IMR-90 (cell line): ENCODE measurements at regions not wholly inside any gene's neighbourhood (a gene's known extent, or its start where the extent isn't known, plus 50 kb on each side); places are given as distances from the start of the nearest gene placed in this dataset.

Source experiments
- ATAC-seq: fragments of 200-7000 bp; cut with Tn5 transposase; 2 replicates; pipeline ENCODE4 v1.9.1; 2020; ENCODE audit warnings: low read depth, mild to moderate bottlenecking, moderate library complexity
- BruUV-seq: library from RNA; stranded (reverse); fragments of 400-500 nt; replicated peaks from 2 replicates; lab custom pipeline; 2021; lab: Mats Ljungman, UMichigan
- CTCF ChIA-PET: fragments of 300-600 bp; formaldehyde crosslinking; extraction: SDS; loops from one replicate; lab custom pipeline; 2021; ENCODE audit warnings: antibody characterized with exemption; lab: Yijun Ruan, JAX
- POLR2A ChIA-PET: fragments of 300-600 bp; sonication (Branson Sonifier 250); formaldehyde crosslinking; loops from one replicate; lab custom pipeline; 2022; ENCODE audit warnings: antibody characterized with exemption; ENCODE audit not compliant: unreplicated experiment; lab: Charles Lee
- DNase-seq: peaks from one replicate; pipeline ENCODE4 v3.0.0; 2013
- H2AFZ ChIP-seq: replicated peaks from 2 replicates; pipeline ENCODE3; 2013; ENCODE audit warnings: low read length, mild to moderate bottlenecking; ENCODE audit not compliant: poor library complexity
- H2AK5ac ChIP-seq: 2 replicates; pipeline ENCODE4 v1.6.1; 2013; ENCODE audit warnings: low read depth, low read length, inconsistent platforms
- H2AK9ac ChIP-seq: replicated peaks from 2 replicates; pipeline ENCODE3; 2013; ENCODE audit warnings: mild to moderate bottlenecking, low read depth, low read length, moderate library complexity; ENCODE audit not compliant: poor library complexity
- H2BK120ac ChIP-seq: 2 replicates; pipeline ENCODE4 v1.6.1; 2013; ENCODE audit warnings: low read depth, low read length, inconsistent platforms
- H2BK15ac ChIP-seq: 3 replicates; pipeline ENCODE4 v1.6.1; 2013; ENCODE audit warnings: low read depth, low read length, inconsistent platforms
- H2BK20ac ChIP-seq: 2 replicates; pipeline ENCODE4 v1.6.1; 2013; ENCODE audit warnings: low read depth, mild to moderate bottlenecking, inconsistent platforms, low read length, moderate library complexity
- H2BK5ac ChIP-seq: 2 replicates; pipeline ENCODE4 v1.6.1; 2013; ENCODE audit warnings: mild to moderate bottlenecking, low read depth, low read length, inconsistent platforms; ENCODE audit not compliant: poor library complexity, severe bottlenecking
- H3K14ac ChIP-seq: replicated peaks from 2 replicates; pipeline ENCODE4 v1.6.1; 2013; ENCODE audit warnings: low read depth, low read length, inconsistent platforms
- H3K18ac ChIP-seq: 2 replicates; pipeline ENCODE4 v1.6.1; 2013; ENCODE audit warnings: low read depth, low read length, control low read depth
- H3K23ac ChIP-seq: 2 replicates; pipeline ENCODE4 v1.6.1; 2013; ENCODE audit warnings: low read depth, low read length, inconsistent platforms
- H3K27ac ChIP-seq: 2 replicates; pipeline ENCODE4 v1.5.1; 2013; ENCODE audit warnings: mild to moderate bottlenecking, control low read depth, low read length; ENCODE audit not compliant: insufficient read depth
- H3K27me3 ChIP-seq: 2 replicates; pipeline ENCODE4 v1.6.1; 2013; ENCODE audit warnings: low read length; ENCODE audit not compliant: control insufficient read depth, insufficient read depth
- H3K36me3 ChIP-seq: 2 replicates; pipeline ENCODE4 v1.6.1; 2013; ENCODE audit warnings: low read length, mixed read lengths; ENCODE audit not compliant: control insufficient read depth, insufficient read depth
- H3K4ac ChIP-seq: 2 replicates; pipeline ENCODE4 v1.6.1; 2013; ENCODE audit warnings: low read depth, low read length, inconsistent platforms
- H3K4me1 ChIP-seq: 2 replicates; pipeline ENCODE4 v1.6.1; 2013; ENCODE audit warnings: low read length, mixed read lengths; ENCODE audit not compliant: control insufficient read depth, insufficient read depth
- H3K4me2 ChIP-seq: 2 replicates; pipeline ENCODE4 v1.6.1; 2013; ENCODE audit warnings: low read depth, mild to moderate bottlenecking, control low read depth, low read length, moderate library complexity
- H3K4me3 ChIP-seq: 2 replicates; pipeline ENCODE4 v1.5.1; 2013; ENCODE audit warnings: low read depth, mild to moderate bottlenecking, control low read depth, low read length, moderate library complexity; ENCODE audit not compliant: insufficient read depth
- H3K56ac ChIP-seq: 2 replicates; pipeline ENCODE4 v1.6.1; 2013; ENCODE audit warnings: low read length, inconsistent platforms; ENCODE audit not compliant: insufficient read depth; ENCODE audit errors: extremely low read depth
- H3K79me1 ChIP-seq, 2 experiments: 2 replicates each; pipeline ENCODE4 v1.6.1; 2013; ENCODE audit warnings: low read length in 2 of 2, inconsistent platforms in 1 of 2, low read depth in 1 of 2
- H3K9ac ChIP-seq: 2 replicates; pipeline ENCODE4 v1.6.1; 2013; ENCODE audit warnings: low read depth, low read length, control low read depth
- H3K9me1 ChIP-seq: 2 replicates; pipeline ENCODE4 v1.6.1; 2013; ENCODE audit warnings: low read length, inconsistent platforms; ENCODE audit not compliant: insufficient read depth
- H3K9me3 ChIP-seq: 2 replicates; pipeline ENCODE4 v1.6.1; 2013; ENCODE audit warnings: low read length; ENCODE audit not compliant: control insufficient read depth, insufficient read depth
- H4K20me1 ChIP-seq: 2 replicates; pipeline ENCODE4 v1.6.1; 2013; ENCODE audit warnings: low read length, inconsistent platforms; ENCODE audit not compliant: insufficient read depth
- H4K5ac ChIP-seq: 2 replicates; pipeline ENCODE4 v1.6.1; 2013; ENCODE audit warnings: mild to moderate bottlenecking, low read depth, low read length, control low read depth
- H4K8ac ChIP-seq, 2 experiments: 2 replicates each; pipeline ENCODE4 v1.6.1; 2013; ENCODE audit warnings: low read depth in 2 of 2, low read length in 2 of 2, control low read depth in 1 of 2, inconsistent platforms in 1 of 2
- H4K91ac ChIP-seq: 2 replicates; pipeline ENCODE4 v1.6.1; 2013; ENCODE audit warnings: low read depth, low read length, inconsistent platforms; ENCODE audit not compliant: insufficient read depth
- CTCF ChIP-seq: conservative IDR thresholded peaks from 2 replicates; pipeline ENCODE4 v1.5.1; 2012; ENCODE audit warnings: mild to moderate bottlenecking, low read depth, low read length, improper control_type of control experiment
- FOS ChIP-seq: fragments of 150-350 bp; IDR thresholded peaks from 2 replicates; pipeline ENCODE4 v1.6.1; 2016; ENCODE audit warnings: low read depth, low read length
- RAD21 ChIP-seq: IDR thresholded peaks from 2 replicates; pipeline ENCODE4 v1.6.1; 2012; ENCODE audit warnings: low read length, improper control_type of control experiment
- SMC3 ChIP-seq: fragments of 150-350 bp; IDR thresholded peaks from 2 replicates; pipeline ENCODE4 v1.6.1; 2016; ENCODE audit warnings: low read depth, mild to moderate bottlenecking, antibody characterized with exemption, low read length, moderate library complexity
- WGBS, 2 experiments: methylation state at CpG; one replicate each; pipeline versions ENCODE4 v1.1.5 to v1.1.7; 2013; ENCODE audit warnings: missing lambda C conversion rate in 2 of 2; ENCODE audit not compliant: insufficient read length in 1 of 2; ENCODE audit errors: extremely low coverage in 2 of 2; 5-methylcytosine and 5-hydroxymethylcytosine counted together
- dilution Hi-C: fragments of 300-500 bp; cut with HindIII; formaldehyde crosslinking; loops from one replicate; pipeline ENCODE4 v1.14.3; 2018; ENCODE audit warnings: low sequenced_read_pairs; ENCODE audit not compliant: unreplicated experiment
- in situ Hi-C: fragments of 300-500 bp; cut with MboI; formaldehyde crosslinking; loops from 3 replicates; pipeline ENCODE4 v1.14.3; 2019; ENCODE audit warnings: low sequenced_read_pairs, inconsistent platforms, mixed read lengths
- intact Hi-C: fragments of 100-400 bp; cut with micrococcal nuclease; formaldehyde crosslinking; loops from 2 replicates; pipeline ENCODE4 v1.10.0; 2022

- Histone ChIP-seq H2AK9ac (no peak overlapping the region), H3K4me3 (no peak overlapping the region), H2BK15ac (no peak overlapping the region), H3K18ac (no peak overlapping the region), H4K91ac (no peak overlapping the region), H3K4me1 (no peaks in the 10 kb centered on the region), H2BK5ac (no peak overlapping the region), H3K9ac (no peak overlapping the region), H4K20me1 (no peaks in the 10 kb centered on the region), H3K14ac (no peak overlapping the region), H2BK120ac (no peak overlapping the region), H3K4me2 (no peak overlapping the region), H2BK20ac (no peak overlapping the region), H3K4ac (no peak overlapping the region), H3K27me3 (no peaks in the 10 kb centered on the region), H2AFZ (no peak overlapping the region), H3K23ac (no peak overlapping the region), H2AK5ac (no peak overlapping the region), H4K5ac (no peak overlapping the region), H3K79me1 (no peaks in the 10 kb centered on the region), H4K8ac (no peak overlapping the region), H3K9me1 (no peaks in the 10 kb centered on the region), H3K27ac (no peak overlapping the region), H3K56ac (no peak overlapping the region), H3K9me3 (no peaks in the 10 kb centered on the region), H3K36me3 (no peaks in the 10 kb centered on the region)
- ChIA-PET POLR2A (no interaction called here), CTCF (interaction anchor here (0.5 to 1.1 kb wide), 14 partner anchors 10 to 1682 kb away, joined by 3 to 8 read pairs (median 5); no protein-coding TSS in a partner anchor)
- TF ChIP-seq FOS = no peak
- peak; percentile 62 for TF ChIP-seq SMC3
- TF ChIP-seq CTCF = peak; percentile 77
- TF ChIP-seq RAD21 = peak; percentile 88
- peak; percentile 76 for ATAC-seq
- dilution Hi-C loops (no loop called here), in situ Hi-C loops (loop anchor here (25.0 kb wide), 1 partner anchor 1632 kb away; no protein-coding TSS in a partner anchor), intact Hi-C loops (loop anchor here (1.0 to 10.0 kb wide), 5 partner anchors 274 to 1679 kb away; no protein-coding TSS in a partner anchor)
- no TSS peak for BruUV-seq
- peak; percentile 39 for DNase-seq
- WGBS, 2 experiments = no CpG with 5 or more reads among the region's 8 CpGs
Measured at GRCh38 chr6:99119109-99120031, 171.6 kb upstream of the FBXL4 start.
